Breast epithelium (tissue), 3 donors: ENCODE measurements at regions not wholly inside any gene's neighbourhood (a gene's known extent, or its start where the extent isn't known, plus 50 kb on each side); places are given as distances from the start of the nearest gene placed in this dataset.

ENCODE experiments used
- POLR2A ChIP-seq: fragments of 450-650 bp; IDR thresholded peaks from one replicate; pipeline ENCODE4 v1.6.1; 2016; ENCODE audit warnings: antibody characterized with exemption, mild to moderate bottlenecking, moderate library complexity
- POLR2AphosphoS5 ChIP-seq, 3 donors: sonication (generic); formaldehyde crosslinking; IDR thresholded peaks; one replicate each; pipeline ENCODE4 v1.6.1; 2017; ENCODE audit warnings: antibody characterized with exemption in 3 of 3
- TF ChIP-seq, protein P1 (sequence below), 3 donors: fragments of 450-650 bp; IDR thresholded peaks; one replicate each; pipeline ENCODE4 v1.5.1; 2016 to 2017; ENCODE audit warnings: antibody characterized with exemption in 3 of 3, mild to moderate bottlenecking in 3 of 3, moderate library complexity in 3 of 3

DNA sequence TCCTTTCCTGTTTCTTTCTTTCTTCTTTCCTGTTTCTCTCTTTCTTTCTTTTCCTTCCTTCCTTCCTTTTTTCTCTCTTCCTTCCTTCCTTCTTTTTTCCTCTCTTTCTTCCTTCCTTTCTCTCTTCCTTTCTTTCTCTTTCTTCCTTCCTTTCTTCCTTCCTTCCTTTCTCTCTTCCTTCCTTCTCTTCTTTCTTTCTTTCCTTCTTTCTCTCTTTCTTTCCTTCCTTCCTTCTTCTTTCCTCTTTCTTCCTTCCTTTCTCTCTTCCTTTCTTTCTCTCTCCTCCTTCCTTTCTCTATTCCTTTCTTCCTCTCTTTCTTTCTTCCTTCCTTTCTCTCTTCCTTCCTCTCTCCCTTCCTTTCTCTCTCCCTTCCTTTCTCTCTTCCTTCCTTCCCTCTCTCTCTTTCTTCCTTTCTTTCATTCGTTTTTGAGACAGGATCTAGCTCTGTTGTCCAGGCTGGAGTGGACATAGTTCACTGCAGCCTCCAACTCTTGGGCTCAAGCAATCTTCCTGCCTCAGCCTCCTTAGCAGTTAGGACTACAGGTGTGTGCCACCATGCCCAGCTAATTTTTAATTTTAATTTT, 170.8 kb upstream of the GMDS start:
- TF ChIP-seq, protein P1, sequence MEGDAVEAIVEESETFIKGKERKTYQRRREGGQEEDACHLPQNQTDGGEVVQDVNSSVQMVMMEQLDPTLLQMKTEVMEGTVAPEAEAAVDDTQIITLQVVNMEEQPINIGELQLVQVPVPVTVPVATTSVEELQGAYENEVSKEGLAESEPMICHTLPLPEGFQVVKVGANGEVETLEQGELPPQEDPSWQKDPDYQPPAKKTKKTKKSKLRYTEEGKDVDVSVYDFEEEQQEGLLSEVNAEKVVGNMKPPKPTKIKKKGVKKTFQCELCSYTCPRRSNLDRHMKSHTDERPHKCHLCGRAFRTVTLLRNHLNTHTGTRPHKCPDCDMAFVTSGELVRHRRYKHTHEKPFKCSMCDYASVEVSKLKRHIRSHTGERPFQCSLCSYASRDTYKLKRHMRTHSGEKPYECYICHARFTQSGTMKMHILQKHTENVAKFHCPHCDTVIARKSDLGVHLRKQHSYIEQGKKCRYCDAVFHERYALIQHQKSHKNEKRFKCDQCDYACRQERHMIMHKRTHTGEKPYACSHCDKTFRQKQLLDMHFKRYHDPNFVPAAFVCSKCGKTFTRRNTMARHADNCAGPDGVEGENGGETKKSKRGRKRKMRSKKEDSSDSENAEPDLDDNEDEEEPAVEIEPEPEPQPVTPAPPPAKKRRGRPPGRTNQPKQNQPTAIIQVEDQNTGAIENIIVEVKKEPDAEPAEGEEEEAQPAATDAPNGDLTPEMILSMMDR (IDR thresholded peaks at IDR 0.05) = no peak
- TF ChIP-seq POLR2AphosphoS5 (IDR thresholded peaks at IDR 0.05) = no peak
- no peak for TF ChIP-seq POLR2A
